CD4-positive, alpha-beta T cell treated with Interleukin-21 for 1 hour (primary cell): ENCODE measurements at regions not wholly inside any gene's neighbourhood (a gene's known extent, or its start where the extent isn't known, plus 50 kb on each side); places are given as distances from the start of the nearest gene placed in this dataset.

Experiments
- DNase-seq: peaks from one replicate; pipeline ENCODE4 v3.0.0-alpha.2; 2020

- no peak for DNase-seq
Observed at GRCh38 chr13:105389373-105389772, 1146.1 kb downstream of the EFNB2 start.

GRCh38 chr13:105377452-105377851 is 1158.0 kb downstream of the EFNB2 start:
- no peak for DNase-seq

GRCh38 chr13:105370011-105370650 is 1165.3 kb downstream of the EFNB2 start:
- DNase-seq, result no peak

- no peak for DNase-seq
Observed at GRCh38 chr13:105368781-105369180, 1166.7 kb downstream of the EFNB2 start.

GRCh38 chr13:105365831-105366230 is 1169.6 kb downstream of the EFNB2 start:
- DNase-seq, result no peak

DNA sequence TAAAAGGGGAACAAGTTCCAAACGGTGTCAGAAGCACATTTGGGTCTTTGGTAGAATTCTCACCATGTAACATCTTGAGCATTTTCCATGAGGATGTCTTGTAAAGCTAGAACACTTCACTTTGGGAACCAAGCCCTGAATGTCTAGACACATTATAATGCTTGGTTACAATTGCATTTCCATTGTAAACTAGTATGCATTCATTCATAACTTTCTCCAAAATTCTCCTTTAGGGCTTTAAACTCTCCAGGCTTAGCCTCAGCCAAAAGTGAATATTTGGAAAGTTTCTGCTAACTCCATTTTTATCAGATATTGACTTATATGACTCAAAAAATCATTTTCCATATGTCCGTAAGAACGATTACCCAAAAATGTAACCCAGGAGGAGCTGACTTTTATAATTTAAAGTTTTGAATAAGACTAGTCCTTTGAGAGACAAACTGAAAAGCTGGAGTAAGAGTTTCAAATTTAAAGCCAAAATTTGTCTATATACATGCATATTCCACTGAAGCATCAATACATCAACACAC is 1170.4 kb downstream of the EFNB2 start:
- no peak for DNase-seq

DNA sequence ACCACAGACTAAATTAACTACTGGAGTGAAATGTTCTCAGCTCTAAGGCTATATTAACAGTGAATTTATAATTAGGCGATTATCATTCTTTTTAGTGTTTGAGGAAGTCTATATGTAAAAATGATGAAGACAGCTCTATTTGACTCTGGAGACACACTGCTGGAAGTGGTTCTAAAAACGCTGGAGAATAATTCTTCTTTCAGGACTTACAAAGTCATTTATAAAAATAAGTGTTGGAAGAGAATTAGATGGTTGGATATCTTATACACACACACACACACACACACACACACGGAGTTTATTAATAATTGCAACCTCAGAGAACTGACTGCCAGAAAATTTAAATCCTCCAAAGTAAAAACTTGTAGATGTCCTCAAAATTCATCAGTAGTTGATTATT is 1171.3 kb downstream of the EFNB2 start:
- DNase-seq, result no peak

GRCh38 chr13:105363261-105364190 is 1171.9 kb downstream of the EFNB2 start:
- no peak for DNase-seq

- no peak for DNase-seq
Observed at GRCh38 chr13:105353654-105354053, 1181.8 kb downstream of the EFNB2 start.

DNA sequence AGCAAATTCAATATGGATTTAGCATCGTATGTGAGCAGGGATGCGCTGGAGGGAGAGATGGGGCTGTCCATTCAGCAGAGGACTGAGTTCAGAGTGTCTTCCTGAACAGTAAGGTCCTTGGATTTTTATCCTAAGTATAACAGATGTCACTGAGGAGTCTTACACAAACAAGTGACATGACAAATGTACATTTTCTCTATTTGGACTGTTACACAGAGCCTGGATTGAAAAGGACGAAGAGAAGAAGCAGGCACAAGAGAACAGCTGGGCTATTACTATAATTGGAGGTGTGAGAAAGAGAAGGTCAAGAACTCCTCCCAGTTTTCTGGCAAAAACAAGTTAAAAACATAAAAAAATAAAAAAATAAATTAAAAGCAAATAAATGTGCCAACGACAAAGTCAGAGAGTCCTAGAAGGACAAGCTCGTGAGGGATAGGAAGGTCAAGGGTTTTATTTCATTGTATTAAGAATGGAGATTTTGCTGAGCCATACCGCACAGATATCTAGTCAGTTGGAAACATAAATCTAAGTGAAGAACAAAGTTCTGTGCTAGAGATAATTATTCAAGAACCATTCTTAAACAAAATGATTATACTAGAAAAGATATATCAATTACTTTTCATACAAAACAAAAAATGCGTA is 1186.3 kb downstream of the EFNB2 start:
- no peak for DNase-seq

- no peak for DNase-seq
Observed at GRCh38 chr13:105346141-105346775, 1189.2 kb downstream of the EFNB2 start.

- DNase-seq, result no peak
Observed at GRCh38 chr13:105345730-105346129, 1189.7 kb downstream of the EFNB2 start.

DNA sequence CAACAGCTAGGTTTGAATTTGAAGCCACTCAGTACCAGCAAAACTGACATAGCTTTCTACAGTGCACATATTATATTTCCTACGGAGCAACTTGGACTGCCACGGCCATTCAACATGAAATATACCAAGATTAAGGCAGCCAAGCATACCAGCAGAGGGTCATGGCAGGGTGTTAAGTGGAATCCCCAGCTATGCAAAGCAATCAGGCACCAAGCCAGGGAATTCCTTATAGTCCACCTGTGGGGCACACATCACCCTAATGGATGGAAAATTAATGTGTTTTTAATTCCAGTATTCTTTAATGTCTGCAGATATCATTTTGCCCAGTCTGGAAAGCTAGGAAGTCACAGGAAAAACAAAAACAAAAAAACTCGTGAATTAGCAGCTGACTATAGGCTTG is 1190.3 kb downstream of the EFNB2 start:
- no peak for DNase-seq

DNA sequence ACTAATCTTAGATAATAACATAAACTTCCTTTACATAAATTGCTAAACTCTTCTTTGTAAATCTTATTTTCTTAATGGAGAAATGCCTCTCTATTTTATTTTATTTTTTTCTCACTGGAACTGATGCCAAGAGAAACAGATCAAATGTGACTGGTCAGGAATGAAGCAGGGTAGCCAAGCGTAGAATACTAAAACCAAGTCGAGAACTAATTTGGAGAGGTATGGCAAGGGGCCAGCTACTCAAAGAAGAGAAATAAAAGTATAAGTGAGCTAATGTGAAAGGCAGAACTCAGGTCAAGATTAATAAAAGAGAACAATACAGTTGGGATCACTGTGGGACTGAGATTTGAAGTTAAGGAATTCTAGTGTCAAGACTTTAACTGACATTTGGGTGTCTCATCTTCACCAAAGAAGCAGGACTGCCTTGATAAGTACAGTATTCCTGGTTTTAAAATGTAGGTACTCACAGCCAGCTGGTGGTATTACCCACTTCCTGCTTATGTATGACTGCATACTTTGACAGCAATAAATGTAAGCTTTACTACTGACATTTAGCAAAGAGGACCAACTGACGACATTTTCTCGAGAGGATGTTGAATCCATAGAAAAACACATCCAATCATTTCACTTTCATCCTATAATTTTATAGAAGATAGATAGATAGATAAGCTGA is 1192.2 kb downstream of the EFNB2 start:
- no peak for DNase-seq

DNA sequence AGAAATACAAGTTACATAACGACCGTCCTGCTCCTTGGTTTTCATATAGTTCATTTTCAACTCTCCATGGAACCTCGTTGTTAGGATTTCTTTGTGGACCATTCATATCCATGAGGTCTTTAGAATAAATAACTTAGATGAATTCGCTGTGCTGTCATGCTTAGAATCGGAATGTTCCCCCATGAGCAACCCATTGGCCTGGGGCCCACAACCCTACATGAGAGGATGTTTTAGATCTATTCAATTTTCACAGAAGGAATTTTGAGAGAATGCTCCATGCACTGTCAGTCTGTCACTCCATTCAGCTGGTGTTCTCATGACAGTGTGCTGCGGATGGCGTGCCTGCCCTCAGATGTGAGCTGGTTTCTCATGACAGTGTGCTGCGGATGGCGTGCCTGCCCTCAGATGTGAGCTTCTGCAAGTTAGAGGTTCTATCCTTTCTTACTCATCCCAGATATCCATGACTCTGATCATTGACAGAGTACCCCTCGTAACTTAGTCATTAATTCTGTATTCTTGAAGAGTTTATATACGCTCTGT is 1193.1 kb downstream of the EFNB2 start:
- DNase-seq, result no peak

GRCh38 chr13:105341758-105342157 is 1193.7 kb downstream of the EFNB2 start:
- DNase-seq, result no peak

DNA sequence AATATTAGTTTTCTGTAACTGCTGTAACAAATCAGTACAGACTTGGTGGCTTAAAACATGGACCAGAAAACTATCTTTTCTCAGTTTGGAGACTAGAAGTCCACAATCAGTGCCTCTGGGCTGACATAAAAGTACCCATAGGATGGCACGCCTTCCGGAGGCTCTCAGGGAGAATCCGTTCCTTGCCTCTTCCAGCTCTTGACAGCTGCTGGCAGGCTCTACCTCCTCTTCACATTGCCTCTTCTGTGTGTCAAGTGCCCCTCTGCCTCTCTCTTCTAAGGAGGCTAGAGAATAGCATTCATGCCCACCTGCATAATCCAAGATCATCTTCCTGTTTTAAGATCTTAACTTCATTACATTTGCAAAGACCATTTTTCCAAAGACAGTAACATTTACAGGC is 1194.2 kb downstream of the EFNB2 start:
- no peak for DNase-seq

DNA sequence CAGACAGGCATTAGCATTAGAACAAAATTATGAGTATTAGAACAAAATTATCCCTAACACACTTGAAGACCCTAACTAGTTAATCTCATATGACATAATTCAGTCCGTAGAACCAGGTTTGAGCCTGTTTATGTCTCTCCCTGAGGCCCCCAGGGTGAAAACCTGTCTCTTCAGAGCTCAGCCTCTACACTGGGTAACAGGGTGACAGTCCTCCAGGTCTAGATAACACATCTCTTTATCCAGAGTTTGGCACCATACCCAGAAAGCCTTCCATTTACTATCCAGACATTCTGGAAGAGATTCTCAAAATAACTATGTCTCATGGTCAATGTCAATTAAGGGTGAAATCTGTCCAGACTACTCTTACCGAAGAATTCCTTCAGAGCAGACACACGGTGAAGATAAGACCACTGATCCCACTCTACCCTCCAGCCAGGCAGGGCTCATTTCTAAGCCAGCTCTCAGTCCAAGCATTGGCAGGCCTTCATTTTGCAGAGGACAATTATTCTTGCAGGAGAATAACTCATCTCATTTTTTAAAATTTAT is 1195.3 kb downstream of the EFNB2 start:
- no peak for DNase-seq

DNA sequence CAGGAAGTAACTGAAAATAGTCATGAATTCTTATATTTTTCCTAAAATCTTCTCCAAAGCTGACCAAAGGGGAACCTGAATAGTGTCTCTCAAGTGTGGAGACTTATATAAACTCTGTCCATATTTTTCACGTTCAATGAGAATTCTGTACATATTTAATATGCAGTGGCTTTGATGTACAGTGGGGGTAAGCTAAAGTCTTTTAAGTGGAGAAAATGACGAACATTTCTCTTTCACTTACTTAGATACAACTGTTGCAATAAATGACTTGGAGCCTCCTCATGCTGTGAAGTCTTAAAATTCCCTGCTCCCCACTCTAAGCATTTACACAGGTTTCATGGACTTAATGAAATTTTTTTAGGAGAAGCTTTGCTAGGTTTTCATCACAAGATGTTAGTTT is 1196.7 kb downstream of the EFNB2 start:
- DNase-seq, result no peak

DNA sequence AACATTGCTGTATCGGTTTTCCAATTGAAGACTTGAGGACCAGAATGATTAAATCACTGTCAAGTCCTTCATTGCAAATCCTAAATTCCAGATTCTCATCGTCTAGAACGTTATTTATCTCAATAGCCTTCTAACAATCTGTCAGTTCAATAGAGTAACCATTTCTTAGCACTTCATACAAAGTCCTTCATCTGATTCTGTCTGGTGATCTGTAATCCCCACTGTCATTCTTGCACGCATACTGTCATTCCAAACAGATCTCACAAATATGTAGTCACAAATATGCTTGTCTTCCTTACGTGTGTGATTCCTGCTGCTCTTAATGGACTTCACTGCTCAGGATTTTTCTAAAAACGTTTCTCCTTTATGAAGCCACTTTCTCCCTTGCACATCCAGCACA is 1197.5 kb downstream of the EFNB2 start:
- DNase-seq, result no peak

DNA sequence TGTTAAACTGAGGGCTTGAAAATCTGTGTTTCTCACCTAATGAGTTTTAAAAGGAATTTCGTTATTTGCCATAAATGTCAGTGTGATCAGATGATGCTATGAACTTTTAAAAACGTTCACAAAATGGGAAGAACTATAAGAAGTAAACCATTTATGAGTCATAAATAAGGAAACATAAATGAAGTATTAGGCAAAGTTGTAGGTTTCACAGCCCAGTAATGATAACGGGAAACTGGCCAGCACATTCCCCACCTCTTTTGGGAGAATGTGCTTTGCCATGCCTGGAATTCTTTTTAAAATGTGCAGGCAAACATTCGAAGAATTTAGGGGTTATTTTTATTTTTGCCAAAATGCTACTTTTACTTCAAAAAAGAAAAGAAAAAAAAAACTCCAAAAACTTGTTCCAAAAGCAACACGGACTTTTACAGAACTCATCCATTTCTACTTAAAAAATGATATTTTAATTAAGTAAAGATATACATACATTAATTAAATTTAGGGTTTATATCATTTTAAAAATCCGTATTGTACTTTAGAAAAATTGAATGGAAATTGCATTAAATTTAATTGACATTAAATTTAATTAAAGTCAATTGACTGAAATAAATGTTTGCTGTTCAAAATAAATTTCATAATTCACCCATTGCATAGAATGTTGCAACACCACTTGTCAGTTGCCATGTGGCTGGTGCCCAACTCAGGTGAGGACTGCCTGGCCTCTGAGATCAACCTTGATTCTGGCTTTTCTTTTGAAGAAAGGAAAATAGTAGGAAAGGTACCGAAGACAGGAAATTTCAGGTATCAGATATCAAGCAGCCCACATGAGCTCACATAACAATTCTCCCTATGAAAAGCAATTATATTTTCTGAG is 1198.5 kb downstream of the EFNB2 start:
- no peak for DNase-seq
